SK-N-SH treated with all-trans-retinoic acid at 6 μM for 48 hours (cell line): ENCODE measurements at regions not wholly inside any gene's neighbourhood (a gene's known extent, or its start where the extent isn't known, plus 50 kb on each side); places are given as distances from the start of the nearest gene placed in this dataset.

ENCODE experiments used
- BACH2 ChIP-seq: fragments of 250-450 bp; sonication (Bioruptor Pico); IDR thresholded peaks from 2 replicates; pipeline ENCODE4 v1.9.0; 2021; ENCODE audit warnings: mild to moderate bottlenecking, borderline replicate concordance
- CREB5 ChIP-seq: fragments of 250-450 bp; sonication (Bioruptor Pico); IDR thresholded peaks from 2 replicates; pipeline ENCODE4 v1.5.1; 2020; ENCODE audit warnings: low read depth, mild to moderate bottlenecking, moderate library complexity
- CSDC2 ChIP-seq: fragments of 250-450 bp; sonication (Bioruptor Pico); IDR thresholded peaks from 2 replicates; pipeline ENCODE4 v1.5.0; 2020; ENCODE audit warnings: mild to moderate bottlenecking, moderate library complexity
- ISL1 ChIP-seq: fragments of 250-450 bp; sonication (Bioruptor Pico); IDR thresholded peaks from 2 replicates; pipeline ENCODE4 v2.1.2; 2022; ENCODE audit warnings: mild to moderate bottlenecking, moderate library complexity
- PATZ1 ChIP-seq: fragments of 250-450 bp; sonication (Bioruptor Pico); IDR thresholded peaks from 2 replicates; pipeline ENCODE4 v1.8.0; 2020; ENCODE audit warnings: mild to moderate bottlenecking, moderate library complexity, borderline replicate concordance
- RARB ChIP-seq: fragments of 250-450 bp; sonication (Bioruptor Pico); IDR thresholded peaks from 2 replicates; pipeline ENCODE4 v1.8.0; 2021; ENCODE audit warnings: mild to moderate bottlenecking, moderate library complexity
- TOX ChIP-seq: fragments of 250-450 bp; sonication (Bioruptor Pico); IDR thresholded peaks from 2 replicates; pipeline ENCODE4 v1.8.0; 2021; ENCODE audit warnings: mild to moderate bottlenecking, moderate library complexity, borderline replicate concordance
- ZFP3 ChIP-seq: fragments of 250-450 bp; sonication (Bioruptor Pico); IDR thresholded peaks from 2 replicates; pipeline ENCODE4 v1.5.0; 2020; ENCODE audit warnings: mild to moderate bottlenecking, moderate library complexity
- ZFP30 ChIP-seq: fragments of 450-650 bp; formaldehyde crosslinking; IDR thresholded peaks from 2 replicates; pipeline ENCODE4 v1.5.0; 2022; ENCODE audit warnings: mild to moderate bottlenecking, moderate library complexity
- ZNF70 ChIP-seq: fragments of 450-650 bp; formaldehyde crosslinking; IDR thresholded peaks from 2 replicates; pipeline ENCODE4 v1.5.0; 2020; ENCODE audit warnings: mild to moderate bottlenecking, moderate library complexity

GRCh38 chr13:112182846-112183531, 116.0 kb downstream of the SOX1 start:
- no peak for TF ChIP-seq ZFP30 (CRISPR knock-in tag)
- no peak for TF ChIP-seq ZNF70 (CRISPR knock-in tag)
- no peak for TF ChIP-seq PATZ1 (CRISPR knock-in tag)
- TF ChIP-seq ISL1: no peak
- no peak for TF ChIP-seq TOX (CRISPR knock-in tag)
- TF ChIP-seq ZFP3 (CRISPR knock-in tag): no peak
- TF ChIP-seq RARB: no peak
- no peak for TF ChIP-seq CREB5 (CRISPR knock-in tag)
- TF ChIP-seq CSDC2 (CRISPR knock-in tag): no peak
- no peak for TF ChIP-seq BACH2 (CRISPR knock-in tag)
